NCI-H345 (cell line): ENCODE measurements at regions not wholly inside any gene's neighbourhood (a gene's known extent, or its start where the extent isn't known, plus 50 kb on each side); places are given as distances from the start of the nearest gene placed in this dataset.

Source experiments
- DNase-seq: peaks from one replicate; lab custom pipeline; 2025; lab: John Stamatoyannopoulos, UW

GRCh38 chr2:6354546-6354945, 511.2 kb downstream of the CMPK2 start:
- no peak for DNase-seq

DNA sequence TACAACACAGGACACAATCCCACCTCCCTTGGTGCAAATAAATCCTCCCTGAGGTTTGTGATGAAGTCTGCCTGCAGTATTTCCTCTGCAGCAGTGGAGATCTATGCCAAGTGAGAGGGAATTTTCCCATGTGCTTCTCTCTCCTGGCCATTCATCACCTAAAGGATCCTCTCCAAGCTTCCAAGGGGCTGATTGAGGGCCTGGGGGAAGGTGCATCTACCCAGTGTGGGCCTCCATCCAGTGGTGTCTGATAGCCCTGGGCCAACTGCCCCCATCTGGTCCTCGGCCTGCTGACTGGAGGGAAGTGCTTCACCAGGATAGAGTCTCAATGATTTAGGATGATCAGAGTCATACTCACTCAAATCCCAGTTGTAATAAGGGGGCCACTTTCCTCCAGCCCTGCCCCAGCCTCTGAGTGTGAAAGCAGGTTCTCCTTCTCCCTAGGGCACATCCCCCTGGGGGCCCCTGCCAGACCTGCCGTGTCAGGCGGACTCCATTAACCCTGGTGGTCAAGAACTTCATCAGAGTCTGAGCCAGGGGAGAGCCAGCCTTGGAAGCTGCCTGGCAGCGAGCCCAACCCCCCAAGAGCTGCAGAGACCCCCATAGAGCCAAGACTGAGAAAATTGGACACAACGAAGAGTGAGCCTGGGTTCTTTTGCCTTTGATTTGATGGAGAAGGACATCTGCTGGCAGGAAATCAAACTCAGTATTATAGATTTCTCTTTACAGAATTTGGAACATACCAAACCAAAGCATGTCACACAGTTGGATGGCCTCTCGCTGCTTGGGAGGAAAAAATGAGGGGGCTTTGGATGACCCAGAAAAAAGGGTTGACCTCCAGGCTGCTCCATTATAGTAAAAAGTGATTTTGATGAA, 509.6 kb downstream of the CMPK2 start:
- DNase-seq: no peak

DNA sequence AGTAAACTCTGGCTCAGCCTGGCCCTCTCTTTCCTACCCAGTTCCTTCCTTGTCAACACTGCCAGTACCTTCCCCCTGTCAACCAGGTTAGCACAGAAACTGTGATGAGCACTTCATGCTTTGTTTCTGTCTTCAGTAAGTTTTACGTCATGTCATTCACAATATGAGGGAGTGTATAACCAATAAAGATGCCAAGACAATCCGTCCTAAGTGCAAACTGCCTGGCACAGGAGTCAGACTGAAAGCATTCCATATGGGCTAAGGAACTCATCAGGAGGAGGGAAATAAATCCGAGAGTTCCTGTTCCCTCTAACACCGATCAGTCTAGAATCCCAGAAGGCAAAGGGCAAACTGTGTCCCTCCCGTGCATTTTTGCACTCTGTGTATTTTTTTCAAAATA, 507.2 kb downstream of the CMPK2 start:
- DNase-seq: no peak

- no peak for DNase-seq
These were observed 506.7 kb downstream of the CMPK2 start for GRCh38 chr2:6358985-6359384.

DNA sequence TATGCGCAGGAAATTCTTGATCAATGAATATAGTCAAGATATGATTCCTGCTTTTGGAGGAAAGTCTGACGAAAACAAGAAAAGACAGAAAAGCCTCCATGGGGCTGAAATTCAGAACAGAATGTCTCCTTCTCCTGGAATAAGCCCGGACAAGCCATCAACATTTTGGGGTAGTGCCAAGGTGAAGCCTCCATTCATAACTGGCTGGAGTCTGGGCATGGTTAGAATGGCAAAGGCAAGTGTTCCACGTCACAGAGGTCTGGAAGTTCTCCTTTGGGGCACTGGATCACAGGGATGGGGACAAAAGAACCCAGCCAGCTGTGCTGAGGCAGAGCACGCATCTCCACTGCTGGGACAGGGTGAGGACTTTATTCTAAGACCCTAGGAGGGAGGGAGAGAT, 505.7 kb downstream of the CMPK2 start:
- no peak for DNase-seq

DNA sequence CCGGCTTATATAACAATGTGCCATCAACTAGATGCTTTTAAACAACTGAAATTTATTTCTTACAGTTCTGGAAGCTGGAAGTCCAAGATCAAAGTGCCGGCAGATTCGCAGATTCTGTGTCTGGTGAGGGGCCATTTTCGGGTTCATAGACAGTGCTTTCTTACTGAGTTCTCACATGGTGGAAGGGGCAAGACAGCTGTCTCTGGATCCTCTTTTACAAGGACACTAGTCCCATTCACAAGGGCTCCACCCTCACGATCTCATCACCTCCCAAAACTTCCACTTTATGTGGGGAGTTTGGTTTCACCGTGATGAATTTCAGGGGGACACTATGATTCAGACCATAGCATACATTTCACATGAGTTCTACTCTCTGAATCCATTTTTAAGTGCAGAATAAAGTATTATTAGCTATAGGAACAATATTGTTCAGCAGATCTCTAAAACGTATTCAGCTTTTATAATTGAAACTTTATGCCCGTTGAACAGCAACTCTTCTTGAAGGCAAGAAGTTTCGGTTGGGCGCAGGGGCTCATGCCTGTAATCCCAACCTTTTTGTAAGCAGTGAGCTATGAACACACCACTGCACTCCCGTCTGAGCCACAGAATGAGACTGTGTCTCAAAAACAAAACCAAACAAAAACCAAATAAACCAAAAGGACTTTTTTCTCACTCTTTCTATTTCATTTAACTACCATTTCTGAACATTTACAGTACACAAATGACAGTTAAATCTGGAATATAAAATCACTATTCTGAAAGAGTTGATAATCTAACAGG, 502.8 kb downstream of the CMPK2 start:
- no peak for DNase-seq

DNA sequence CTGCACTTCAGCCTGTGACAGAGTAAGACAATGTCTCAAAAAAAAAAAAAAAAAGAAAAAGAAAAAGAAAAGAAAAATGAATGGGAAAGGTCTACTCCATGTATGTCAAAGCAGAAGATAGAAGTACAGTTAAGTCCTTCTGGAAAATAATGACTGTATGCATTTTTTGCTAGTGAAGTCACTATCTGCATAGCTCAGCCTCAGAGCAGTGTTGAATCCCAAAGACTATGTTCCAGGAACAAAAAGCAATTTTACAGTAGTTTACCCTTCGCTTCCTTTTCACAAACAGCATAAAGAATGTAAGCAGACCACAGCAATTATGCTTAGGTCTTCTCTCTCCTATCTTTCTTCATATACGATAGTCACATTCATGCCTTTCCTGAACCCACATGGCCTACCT, 497.4 kb downstream of the CMPK2 start:
- no peak for DNase-seq

DNA sequence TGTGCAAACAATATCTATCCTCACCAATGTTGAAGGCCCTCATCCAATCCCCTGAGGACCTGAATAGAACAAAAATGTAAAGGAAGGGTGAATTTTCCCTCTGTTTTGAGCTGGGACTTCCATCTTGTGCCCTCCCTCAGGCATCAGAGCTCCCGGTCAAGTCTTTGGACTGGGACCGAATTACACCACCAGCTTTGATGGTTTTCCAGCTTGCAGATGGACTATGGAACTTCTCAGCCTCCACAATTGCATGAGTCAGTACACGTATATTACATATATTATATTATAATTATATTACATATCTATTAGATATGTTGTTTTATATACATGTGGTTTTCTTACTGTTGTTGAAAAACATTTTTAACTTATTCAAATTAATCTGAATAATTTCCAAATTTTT, 496.4 kb downstream of the CMPK2 start:
- DNase-seq: no peak

DNA sequence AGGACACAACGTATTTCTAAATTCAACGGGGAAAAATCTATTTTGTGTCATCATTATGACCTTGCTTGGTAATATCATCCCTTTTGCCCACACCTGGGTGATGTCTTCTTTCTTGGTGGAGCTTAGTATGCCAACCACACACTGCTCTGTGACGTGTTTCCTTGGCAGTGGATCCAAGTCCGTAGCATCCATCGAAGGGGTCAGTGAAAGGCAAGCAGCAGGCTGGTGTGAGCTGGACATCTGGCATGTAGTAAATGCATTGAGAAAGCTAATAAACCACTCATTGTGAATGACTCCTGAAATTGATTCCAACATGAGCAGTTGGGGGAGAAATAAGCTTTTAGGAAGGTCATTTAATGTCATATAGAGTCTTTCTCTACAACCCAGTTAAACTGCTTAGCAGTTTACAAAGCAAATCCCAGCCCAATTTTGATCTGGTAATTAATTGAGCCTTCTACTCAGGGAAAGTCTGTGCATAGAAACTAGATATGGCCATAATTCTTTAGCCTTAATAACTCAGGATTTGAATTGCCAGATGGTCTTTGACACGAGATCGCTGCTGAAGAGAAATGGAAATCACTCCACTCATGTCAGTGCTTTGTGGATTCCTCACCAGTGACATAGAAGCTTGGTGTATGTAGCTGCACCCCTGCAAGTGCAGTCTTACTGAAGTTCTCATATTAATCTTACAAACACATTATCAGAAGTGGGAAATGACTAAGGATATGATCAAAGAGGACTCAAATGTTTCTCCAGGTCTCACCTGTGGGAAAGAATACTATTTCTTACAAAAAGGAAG, 494.8 kb downstream of the CMPK2 start:
- no peak for DNase-seq

DNA sequence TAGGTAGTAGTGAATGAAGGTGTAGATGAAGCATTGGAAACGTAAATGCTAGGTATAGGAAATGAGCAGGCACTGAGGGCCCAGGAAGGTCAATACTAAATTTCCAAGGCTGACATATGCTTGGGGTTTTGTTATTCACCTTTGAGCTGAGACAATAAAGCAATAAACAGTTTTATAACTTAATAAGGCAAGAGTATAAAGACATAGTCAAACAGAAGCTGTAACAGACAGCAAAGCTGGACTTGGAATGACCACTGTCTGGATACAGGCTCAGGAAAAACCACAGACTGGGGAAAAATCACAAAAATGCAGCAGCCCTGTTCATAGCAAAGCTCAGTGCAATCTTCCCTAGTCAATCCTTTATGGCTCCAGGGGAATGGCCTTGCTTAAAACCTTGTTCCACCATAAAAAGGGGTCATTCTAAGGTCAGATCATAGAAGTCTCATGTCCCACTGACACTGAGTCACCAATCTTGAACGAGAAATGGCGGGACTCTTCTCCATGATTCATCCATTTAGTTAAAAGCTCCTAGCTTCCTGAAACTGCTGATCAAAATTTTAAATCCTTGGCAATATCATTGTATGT, 493.3 kb downstream of the CMPK2 start:
- no peak for DNase-seq

DNA sequence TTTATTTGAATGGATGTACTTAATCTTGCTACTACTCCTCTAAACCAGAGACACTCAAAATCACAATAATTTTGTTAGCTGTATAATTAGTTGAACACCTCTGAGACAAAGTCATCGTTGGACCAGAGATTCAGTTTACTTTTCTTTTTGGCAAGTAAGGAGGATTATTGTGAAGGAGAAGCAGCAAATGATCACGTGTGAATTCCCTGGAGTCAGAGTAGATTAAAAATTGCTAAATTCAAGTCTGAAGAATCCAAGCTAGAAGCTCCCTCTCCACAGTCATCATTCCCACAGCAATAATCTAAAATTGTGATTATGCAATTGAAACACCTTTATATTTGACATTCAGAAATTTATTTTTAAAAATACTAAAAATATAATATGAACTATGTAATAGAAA, 484.4 kb downstream of the CMPK2 start:
- no peak for DNase-seq

- peak; percentile 14 for DNase-seq
These were observed 481.4 kb downstream of the CMPK2 start for GRCh38 chr2:6384341-6384740.

- DNase-seq: no peak
These were observed 473.4 kb downstream of the CMPK2 start for GRCh38 chr2:6392354-6392753.

- no peak for DNase-seq
These were observed 472.7 kb downstream of the CMPK2 start for GRCh38 chr2:6392966-6393365.

GRCh38 chr2:6393819-6394218, 471.9 kb downstream of the CMPK2 start:
- DNase-seq: no peak

- DNase-seq: peak; percentile 6
These were observed 471.4 kb downstream of the CMPK2 start for GRCh38 chr2:6394276-6394675.

DNA sequence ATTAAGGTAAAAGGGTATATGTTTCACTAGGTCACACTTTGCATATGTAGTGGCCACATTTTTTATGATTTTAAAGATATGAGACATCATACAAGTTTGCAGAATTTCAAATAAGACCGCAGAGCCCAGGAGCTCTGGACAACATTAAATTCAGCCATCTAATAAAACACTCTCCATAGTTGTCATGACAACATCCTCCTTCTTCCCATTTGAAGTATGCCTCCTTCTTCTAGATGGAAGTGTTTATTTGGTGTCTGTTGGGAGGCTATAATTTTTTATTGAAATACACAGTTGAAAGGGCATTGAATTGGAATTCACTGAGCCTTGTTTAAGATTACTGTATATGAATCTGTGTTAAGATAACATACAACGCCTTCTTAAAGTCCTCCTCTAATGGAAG, 467.3 kb downstream of the CMPK2 start:
- no peak for DNase-seq

DNA sequence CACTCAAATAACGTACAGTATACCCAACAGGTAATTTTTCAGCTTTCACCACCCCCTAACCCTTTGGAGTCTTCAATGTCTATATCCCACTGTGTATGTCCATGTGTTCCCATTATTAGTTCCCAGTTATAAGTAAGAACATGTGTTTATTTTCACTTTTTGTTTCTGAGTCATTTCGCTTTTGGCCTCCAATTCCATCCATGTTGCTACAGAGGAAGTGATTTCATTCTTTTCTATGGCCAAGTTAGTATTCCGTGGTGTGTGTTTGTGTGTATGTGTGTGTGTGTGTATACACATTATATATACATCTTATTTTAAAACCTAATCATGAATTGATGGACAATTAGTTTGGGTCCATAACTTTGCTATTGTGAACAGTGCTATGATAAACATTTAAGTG, 464.4 kb downstream of the CMPK2 start:
- no peak for DNase-seq

- DNase-seq: no peak
These were observed 457.6 kb downstream of the CMPK2 start for GRCh38 chr2:6408057-6408456.

- no peak for DNase-seq
These were observed 455.4 kb downstream of the CMPK2 start for GRCh38 chr2:6410313-6410712.

GRCh38 chr2:6412533-6413091, 453.1 kb downstream of the CMPK2 start:
- no peak for DNase-seq

- no peak for DNase-seq
These were observed 448.7 kb downstream of the CMPK2 start for GRCh38 chr2:6417050-6417449.
